Suppressor macrophage treated with lipopolysaccharide for 4 hours (primary cell): ENCODE measurements at regions not wholly inside any gene's neighbourhood (a gene's known extent, or its start where the extent isn't known, plus 50 kb on each side); places are given as distances from the start of the nearest gene placed in this dataset.
"Not testable (repeated sequence)": the region's sequence is repeated elsewhere in the genome, so short reads cannot be mapped to it uniquely, and the experiment has no call there.

Experiments used
- DNase-seq: peaks from one replicate; pipeline ENCODE4 v3.0.0-alpha.2; 2020

- DNase-seq = not testable (repeated sequence)
These were observed 376.8 kb upstream of the PODXL start for GRCh38 chr7:131933219-131933618.

GRCh38 chr7:131932271-131932670 is 375.8 kb upstream of the PODXL start:
- DNase-seq = no peak

- no peak for DNase-seq
These were observed 374.9 kb upstream of the PODXL start for GRCh38 chr7:131931370-131931769.

DNA sequence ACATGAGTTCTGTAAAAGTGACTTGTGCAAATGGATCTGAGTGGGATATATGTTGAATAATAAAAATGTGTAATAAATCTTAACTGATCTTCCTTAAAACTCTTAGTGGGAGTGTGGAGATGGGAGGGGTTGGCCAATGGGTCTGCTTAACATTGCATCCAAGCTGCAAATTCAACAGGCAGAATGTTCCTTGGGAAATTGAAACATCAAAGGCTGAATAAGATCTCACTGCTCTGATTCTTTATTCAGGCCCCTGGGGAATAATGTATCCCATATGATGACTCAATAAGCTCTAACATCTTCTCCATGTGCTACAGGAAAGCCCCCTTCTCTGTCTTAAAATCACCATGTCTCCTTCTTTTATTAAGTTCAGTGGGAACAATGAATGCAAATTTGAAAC is 373.2 kb upstream of the PODXL start:
- no peak for DNase-seq

GRCh38 chr7:131927770-131928423 is 371.5 kb upstream of the PODXL start:
- DNase-seq = no peak

- DNase-seq = no peak
These were observed 369.2 kb upstream of the PODXL start for GRCh38 chr7:131925636-131926035.

GRCh38 chr7:131924857-131925256 is 368.4 kb upstream of the PODXL start:
- DNase-seq = no peak

DNA sequence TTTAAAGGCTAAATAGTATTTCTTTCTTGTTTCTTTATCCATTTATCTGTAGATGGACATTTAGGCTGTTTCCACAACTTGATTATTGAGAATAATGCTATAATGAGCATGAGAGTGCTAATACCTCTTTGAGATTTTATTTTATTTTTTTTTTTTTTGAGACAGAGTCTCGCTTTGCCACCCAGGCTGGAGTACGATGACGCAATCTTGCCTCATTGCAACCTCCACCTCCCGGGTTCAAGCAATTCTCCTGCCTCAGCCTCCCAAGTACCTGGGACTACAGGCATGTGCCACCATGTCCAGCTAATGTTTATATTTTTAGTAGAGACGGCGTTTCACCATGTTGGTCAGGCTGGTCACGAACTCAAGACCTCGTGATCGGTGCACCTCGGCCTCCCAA is 366.5 kb upstream of the PODXL start:
- not testable (repeated sequence) for DNase-seq

DNA sequence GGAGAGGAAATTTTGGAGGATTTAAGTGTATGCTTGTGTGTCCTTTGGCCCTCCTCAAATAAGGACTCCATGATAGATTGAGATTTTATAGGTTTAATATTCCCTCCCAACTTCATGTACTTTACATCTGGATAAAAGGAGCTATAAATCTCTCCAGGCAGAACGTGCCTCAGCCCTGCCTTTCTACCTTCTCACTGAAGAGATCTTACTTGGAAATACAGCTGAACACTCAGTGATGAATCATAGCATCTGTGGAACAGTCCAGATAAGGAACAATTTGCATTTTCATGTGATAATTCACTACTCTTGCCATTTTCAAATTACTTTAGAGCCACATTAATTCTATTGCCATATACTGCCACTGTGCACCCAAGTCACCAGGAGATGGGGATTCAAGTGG is 364.6 kb upstream of the PODXL start:
- DNase-seq = no peak

GRCh38 chr7:131919920-131920709 is 363.7 kb upstream of the PODXL start:
- no peak for DNase-seq

- DNase-seq = no peak
These were observed 354.7 kb upstream of the PODXL start for GRCh38 chr7:131911112-131911511.

DNA sequence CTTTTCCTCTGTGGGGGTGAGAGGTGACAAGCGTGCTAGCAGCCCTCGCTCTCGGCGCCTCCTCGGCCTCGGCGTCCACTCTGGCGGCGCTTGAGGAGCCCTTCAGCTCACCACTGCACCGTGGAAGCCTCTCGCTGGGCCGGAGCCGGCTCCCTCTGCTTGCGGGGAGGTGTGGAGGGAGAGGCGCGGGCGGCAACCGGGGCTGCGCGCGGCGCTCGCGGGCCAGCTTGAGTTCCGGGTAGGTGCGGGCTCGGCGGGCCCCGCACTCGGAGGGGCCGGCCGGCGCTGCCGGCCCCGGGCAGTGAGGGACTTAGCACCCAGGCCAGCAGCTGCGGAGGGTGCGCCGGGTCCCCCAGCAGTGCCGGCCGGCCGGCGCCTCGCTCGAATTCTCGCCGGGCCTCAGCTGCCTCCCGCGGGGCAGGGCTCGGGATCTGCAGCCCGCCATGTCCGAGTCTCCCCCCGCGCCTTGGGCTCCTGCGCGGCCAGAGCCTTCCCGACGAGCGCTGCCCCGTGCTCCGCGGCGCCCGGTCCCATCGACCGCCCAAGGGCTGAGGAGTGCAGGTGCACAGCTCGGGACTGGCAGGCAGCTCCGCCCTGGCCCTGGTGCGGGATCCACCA is 352.8 kb upstream of the PODXL start:
- no peak for DNase-seq

GRCh38 chr7:131908714-131909113 is 352.3 kb upstream of the PODXL start:
- DNase-seq = no peak

GRCh38 chr7:131905471-131905973 is 349.1 kb upstream of the PODXL start:
- DNase-seq = no peak

- DNase-seq = no peak
These were observed 348.4 kb upstream of the PODXL start for GRCh38 chr7:131904760-131905327.

DNA sequence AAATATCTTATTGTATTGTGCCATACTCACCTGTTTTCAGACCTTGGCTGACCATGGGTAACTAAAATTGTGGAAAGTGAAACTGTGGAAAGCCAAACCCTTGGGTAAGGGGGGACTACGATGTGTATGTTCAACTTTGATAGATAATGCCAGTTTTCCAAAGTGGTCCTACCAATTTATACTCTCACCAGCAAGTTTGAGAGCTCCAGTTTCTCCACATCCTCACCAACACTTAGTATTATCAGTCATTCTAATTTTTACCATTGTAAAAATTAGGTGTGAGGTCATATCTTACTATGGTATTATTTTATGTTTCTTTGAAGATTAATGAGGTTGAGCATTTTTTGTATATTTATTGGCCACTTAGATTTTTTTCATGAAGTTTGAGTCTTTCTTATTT is 346.9 kb upstream of the PODXL start:
- no peak for DNase-seq

GRCh38 chr7:131900785-131901287 is 344.4 kb upstream of the PODXL start:
- no peak for DNase-seq

- DNase-seq = no peak
These were observed 343.0 kb upstream of the PODXL start for GRCh38 chr7:131899271-131900030.

GRCh38 chr7:131898418-131898817 is 342.0 kb upstream of the PODXL start:
- DNase-seq = peak; percentile 22

- no peak for DNase-seq
These were observed 341.4 kb upstream of the PODXL start for GRCh38 chr7:131897790-131898165.

DNA sequence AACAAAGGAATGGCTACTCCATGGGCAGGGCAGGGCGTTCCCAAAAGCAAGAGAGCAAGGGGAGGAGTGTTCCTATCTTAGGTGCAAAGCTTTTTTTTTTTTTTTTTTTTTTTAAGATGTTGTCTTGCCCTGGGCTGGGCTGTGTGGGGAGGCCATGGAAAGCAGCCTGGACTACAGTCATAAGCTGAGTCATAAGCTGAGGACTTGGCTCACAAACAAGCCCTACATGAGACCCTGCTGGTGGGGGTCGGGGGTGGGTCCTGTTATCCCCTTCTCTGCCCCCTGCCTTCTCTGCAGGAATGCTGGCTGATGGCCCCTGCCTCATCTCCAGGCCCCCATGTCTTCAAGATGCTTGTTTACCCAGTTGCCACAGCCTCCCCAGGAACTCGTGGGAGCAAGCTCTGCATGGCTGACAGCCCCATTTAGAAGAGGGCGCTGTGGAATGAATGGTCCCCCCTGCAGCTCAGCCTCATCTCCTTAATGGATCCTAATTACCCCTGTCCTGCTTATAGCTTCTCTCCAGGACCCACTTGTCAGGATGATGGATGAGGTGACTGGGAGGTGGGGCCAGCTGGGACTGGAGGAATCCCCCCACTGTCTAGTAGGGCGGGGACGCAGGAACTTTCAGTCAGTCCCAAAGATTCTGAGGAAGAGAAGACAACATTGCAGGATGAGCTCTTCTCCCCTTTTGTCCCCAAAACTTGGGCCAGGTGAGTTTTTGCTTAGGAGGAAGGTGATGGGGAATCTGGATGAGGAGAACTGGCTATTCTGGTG is 340.8 kb upstream of the PODXL start:
- no peak for DNase-seq
